ENCODE measurements at regions not wholly inside any gene's neighbourhood (a gene's known extent, or its start where the extent isn't known, plus 50 kb on each side); places are given as distances from the start of the nearest gene placed in this dataset.
"Not testable (repeated sequence)": the region's sequence is repeated elsewhere in the genome, so short reads cannot be mapped to it uniquely, and the experiment has no call there.

GRCh38 chr1:229152311-229152710, 118.6 kb upstream of the RAB4A start:
- DNase-seq (ENCODE audit: low read depth in 2 of 2) = no peak

- no peak for DNase-seq (ENCODE audit: low read depth in 2 of 2)
Measured at GRCh38 chr1:229153955-229154548, 116.9 kb upstream of the RAB4A start.

DNA sequence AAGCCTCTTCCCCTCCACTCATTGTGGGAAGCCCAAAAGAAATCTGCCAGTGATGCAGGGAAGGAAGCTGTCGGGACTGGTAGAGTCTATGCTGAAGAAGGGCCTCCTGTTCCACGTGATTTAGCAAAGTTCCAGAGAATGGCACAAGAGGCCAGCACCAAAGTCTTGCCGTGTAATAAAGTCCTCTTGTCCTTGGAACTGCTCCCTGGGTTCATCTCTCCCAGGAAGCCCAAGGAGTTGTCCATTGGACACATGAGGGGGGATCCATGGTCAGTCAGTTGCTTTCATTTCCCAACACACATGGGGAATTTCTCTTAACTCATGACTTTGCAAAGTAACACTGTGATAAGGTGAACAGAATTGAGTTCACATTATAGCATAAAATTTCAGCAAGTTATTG, 116.1 kb upstream of the RAB4A start:
- no peak for DNase-seq (ENCODE audit: low read depth in 2 of 2)

GRCh38 chr1:229155472-229155871, 115.4 kb upstream of the RAB4A start:
- no peak for DNase-seq (ENCODE audit: low read depth in 2 of 2)

GRCh38 chr1:229156872-229157271, 114.0 kb upstream of the RAB4A start:
- DNase-seq (ENCODE audit: low read depth in 2 of 2) = no peak

DNA sequence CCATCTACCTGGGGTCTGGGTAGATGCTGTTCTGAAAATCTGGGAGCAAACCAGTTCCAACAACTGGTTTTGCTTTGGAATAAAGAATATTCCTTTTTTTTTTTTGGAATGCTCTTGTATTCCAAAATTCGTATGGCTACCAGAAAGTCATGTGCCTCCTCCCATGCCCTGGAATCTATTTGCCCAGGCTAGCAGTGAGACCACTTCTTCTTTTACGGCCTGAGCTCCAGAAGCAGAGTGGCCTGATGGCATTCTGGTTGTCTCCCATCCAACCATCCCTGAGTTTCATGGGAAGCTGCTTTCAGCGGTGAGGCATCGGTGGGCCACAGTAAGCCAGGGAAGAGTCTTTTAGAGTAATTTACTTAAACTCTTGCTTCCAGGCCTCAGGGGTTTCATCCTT, 113.4 kb upstream of the RAB4A start:
- DNase-seq (ENCODE audit: low read depth in 2 of 2) = no peak

GRCh38 chr1:229158341-229158921, 112.5 kb upstream of the RAB4A start:
- DNase-seq (ENCODE audit: low read depth in 2 of 2) = peak; percentile 44 to 46

DNA sequence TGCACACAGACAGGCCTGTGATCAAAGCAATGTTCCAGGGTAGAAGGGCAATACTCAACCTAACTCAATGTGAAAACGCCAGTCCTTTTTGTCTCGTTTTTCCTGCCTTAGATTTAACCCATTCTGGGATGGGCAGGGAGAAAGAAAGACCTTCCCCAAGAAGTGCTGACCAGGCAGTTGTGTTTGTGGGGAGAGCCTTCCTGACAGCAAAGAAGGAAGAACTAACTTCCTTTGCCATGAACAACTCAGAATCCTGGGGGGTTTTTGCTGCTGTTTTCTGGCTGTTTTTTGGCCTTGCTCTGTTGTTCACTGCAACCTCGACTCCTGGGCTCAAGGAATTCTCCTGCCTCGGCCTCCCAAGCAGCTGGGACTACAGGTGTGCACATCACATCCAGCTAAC, 112.0 kb upstream of the RAB4A start:
- no peak for DNase-seq (ENCODE audit: low read depth in 2 of 2)

DNA sequence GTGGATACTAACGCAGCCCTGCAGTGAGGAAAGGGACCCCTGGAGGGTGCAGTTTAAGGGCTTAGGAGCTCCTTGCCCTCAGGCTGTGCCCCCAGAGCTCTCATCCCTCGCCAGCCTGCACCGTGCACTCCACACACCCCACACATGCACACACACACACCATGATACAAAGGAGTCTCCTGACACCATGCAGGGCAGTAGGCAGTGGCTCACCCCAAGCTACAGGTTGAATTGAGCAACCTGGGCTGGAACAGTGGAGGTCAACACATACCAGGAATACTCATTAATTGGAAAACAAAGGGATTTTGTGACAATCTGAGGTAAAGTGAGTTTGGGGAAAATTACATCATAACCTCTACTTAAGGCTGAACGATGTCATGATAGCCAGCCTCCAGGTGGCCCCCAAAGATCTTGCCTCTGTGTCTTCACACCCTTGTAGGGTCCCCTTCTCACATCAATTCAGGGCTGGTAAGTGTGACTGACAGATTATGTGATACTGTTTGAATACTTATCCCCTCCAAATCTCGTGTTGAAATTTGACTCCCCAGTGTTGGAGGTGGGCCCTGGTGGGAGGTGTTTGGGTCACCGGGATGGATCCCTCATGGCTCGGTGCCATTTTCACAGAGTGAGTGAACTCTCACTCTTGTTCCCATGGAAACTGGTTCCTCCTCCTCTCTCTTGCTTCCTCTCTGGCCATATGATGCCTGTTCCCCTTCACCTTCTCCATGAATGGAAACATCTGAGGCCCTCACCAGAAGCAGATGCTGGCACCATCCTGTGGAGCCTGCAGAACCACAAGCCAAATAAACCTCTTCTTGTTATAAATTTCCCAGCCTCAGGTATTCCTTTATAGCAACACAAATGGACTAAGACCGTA, 111.0 kb upstream of the RAB4A start:
- no peak for DNase-seq (ENCODE audit: low read depth in 2 of 2)

DNA sequence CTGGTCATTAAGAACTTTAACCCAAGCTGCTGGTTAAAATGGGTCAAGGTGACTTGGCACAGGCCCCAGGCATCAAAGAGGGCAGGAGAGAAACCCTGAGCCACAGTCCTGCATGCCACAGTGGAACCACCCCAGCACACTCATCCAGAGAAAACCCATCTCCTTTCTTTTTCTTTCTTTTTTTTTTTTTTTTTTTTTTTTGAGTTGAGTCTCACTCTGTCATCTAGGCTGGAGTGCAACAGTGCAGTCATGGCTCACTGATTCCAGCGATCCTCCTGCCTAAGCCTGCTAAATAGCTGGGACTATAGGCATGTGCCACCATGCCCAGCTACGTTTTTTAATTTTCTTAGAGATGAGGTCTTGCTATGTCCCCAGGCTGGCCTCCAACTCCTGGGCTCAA, 109.2 kb upstream of the RAB4A start:
- no peak for DNase-seq (ENCODE audit: low read depth in 2 of 2)

- no peak for DNase-seq (ENCODE audit: low read depth in 2 of 2)
Measured at GRCh38 chr1:229162825-229163515, 107.9 kb upstream of the RAB4A start.

GRCh38 chr1:229164348-229164747, 106.6 kb upstream of the RAB4A start:
- DNase-seq (ENCODE audit: low read depth in 2 of 2) = no peak

DNA sequence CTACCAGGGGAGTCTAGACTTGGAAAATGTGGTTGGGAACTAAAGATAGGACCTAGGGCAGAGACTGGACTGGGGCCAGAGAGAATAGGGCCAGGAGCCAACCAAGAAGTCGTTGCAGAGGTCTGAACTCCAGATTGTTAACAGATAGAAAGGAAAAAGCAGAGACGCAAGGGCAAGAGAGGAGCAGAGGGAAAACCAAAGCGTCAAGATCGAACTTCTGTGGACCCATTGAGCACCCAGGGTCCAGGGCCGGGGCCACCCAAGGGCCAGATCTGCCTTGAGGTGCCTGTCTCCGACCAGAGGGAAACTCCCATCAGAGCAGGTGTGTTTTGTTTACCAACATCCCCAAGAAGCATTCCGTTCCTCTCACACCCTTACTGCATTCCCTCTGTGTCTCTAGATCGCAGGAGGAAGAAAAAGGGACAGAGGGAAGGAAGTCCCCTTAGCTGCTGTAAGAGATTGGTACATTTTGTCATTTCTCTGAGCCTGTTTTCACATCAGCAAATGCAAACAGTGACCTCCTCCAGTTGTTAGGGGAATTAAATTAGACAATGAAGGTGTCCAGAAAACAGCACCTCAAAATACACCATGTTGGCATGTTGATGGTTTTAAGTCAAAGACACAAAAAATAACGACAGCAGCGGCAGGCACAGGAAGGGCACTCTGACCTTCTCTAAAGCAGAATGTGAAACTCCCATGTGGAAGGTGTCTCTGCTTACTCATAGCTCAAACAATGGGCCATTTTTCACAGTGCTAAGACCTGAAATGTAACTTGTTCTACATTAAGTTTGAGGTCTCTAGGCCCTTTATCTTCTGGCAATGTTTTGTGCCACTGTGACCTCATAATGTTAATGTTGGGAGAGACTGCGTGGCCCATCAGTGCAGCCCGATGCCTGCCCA, 105.8 kb upstream of the RAB4A start:
- no peak for DNase-seq (ENCODE audit: low read depth in 2 of 2)

GRCh38 chr1:229167318-229167717, 103.6 kb upstream of the RAB4A start:
- DNase-seq (ENCODE audit: low read depth in 2 of 2) = no peak

- DNase-seq (ENCODE audit: low read depth in 2 of 2) = no peak
Measured at GRCh38 chr1:229169399-229169798, 101.5 kb upstream of the RAB4A start.

DNA sequence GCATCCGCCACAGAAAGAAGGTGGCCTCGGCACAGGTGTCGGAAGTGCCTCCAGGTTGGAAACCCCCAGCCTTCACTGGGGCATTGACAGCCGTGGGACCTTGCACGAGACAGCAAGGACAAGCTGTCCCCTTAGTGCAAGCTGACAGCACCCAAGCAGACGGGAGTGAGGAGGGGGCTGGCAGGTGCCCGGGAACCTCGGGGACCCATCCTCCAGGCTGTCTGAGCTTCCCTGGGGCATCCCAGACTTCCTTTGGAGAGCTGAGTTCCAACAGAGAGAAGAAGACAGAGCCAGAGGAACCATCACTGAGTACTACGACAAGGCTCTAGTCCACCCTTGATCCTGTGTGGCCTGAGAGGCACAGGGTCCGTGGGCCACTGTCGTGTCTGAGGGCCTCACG, 100.6 kb upstream of the RAB4A start:
- no peak for DNase-seq (ENCODE audit: low read depth in 2 of 2)

DNA sequence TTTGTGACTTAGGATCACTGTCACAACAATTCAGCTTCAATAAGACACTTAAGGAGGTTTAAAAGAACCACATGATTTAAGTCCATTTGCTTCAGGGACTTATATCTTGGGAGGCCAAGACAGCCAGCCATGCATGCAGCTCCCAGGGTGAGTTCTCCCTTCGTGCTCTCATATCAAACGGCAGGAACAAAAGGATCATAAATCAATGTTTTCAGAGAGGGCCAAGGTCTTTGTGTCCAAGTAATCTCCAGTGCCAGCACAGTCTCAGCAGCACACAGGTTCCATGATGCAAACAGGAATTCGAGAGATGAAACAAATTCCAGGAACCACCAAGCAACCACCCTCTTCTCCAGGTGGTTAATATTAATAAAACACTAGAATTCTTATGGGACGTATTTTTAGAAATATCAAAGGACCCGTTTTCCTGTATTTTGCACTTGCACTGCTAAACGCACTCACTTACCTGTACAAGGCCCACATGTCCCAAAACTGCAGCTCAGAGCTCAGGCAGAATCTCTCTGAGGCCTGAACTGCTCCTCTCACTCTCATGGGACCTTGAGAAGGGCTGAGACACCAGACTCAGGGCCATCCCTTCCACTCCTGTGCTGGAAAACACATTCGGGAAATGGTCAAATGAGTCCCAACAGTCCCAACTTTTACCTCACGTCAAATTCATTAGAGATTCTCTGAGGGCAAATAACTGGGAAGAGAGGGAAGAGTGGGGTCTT, 100.0 kb upstream of the RAB4A start:
- DNase-seq (ENCODE audit: low read depth in 2 of 2) = no peak

DNA sequence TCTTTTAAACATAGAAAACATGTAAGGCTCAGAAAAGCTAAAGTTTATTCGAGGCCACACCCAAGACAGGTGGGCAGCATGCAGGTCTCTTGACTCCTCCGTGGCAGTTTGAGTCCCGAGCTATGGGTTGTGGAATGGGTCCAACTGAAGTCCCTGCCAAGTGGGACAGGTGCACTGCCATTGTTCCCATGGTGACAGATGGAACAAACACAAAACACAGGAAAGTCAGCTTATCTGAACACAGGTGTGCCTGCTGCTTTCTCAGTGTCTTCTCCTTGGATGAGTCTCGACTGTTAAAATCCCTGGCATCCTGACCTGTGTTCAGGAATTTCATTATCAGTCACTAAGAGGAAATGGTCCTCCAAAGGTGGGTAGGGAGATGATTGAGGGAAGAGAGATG, 99.0 kb upstream of the RAB4A start:
- DNase-seq (ENCODE audit: low read depth in 2 of 2) = no peak

GRCh38 chr1:229173491-229174476, 97.1 kb upstream of the RAB4A start:
- not testable (repeated sequence) for DNase-seq (ENCODE audit: low read depth in 2 of 2)

GRCh38 chr1:229175297-229175696, 95.6 kb upstream of the RAB4A start:
- DNase-seq (ENCODE audit: low read depth in 2 of 2) = not testable (repeated sequence)

Data from fibroblast of skin of left quadriceps (primary cell).